ENCODE measurements at regions not wholly inside any gene's neighbourhood (a gene's known extent, or its start where the extent isn't known, plus 50 kb on each side); places are given as distances from the start of the nearest gene placed in this dataset.

- TF ChIP-seq CTCF (IDR thresholded peaks at IDR 0.05) (no peak), POLR2A (IDR thresholded peaks at IDR 0.05) (no peak)
These were observed 110.2 kb upstream of the DOCK9 start for GRCh38 chr13:99087954-99088491.

All from body of pancreas (tissue), 4 donors.